ENCODE measurements at regions not wholly inside any gene's neighbourhood (a gene's known extent, or its start where the extent isn't known, plus 50 kb on each side); places are given as distances from the start of the nearest gene placed in this dataset.

- no peak overlapping the region for H3K9ac ChIP-seq (ENCODE audit: low read length in 3 of 3)
- no peak for FAIRE-seq
- H3K27me3 ChIP-seq (ENCODE audit: control insufficient read depth, insufficient read depth, low read length), result no peaks in the 10 kb centered on the region
These were observed 61.0 kb upstream of the RRP15 start for GRCh38 chr1:218224101-218224500.

DNA sequence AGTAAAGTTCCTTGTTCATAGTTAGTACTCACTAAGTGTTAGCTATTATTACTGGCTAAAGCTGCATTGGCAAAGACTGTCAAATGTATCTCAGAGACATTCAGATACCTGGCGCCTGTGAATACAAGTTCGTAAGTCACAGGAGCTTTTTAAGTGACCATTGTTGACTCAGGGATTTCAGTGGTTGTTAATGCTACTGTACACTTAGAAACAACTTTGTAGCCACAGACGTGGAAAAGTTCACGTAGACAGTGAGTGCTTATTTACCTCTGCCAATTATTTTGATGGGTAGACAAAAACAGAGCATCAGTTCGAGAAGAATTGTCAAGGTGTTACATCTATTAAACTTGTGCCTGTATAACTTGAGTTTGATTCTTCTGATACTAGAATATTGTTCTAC lies 59.1 kb upstream of the RRP15 start:
- Histone ChIP-seq H3K9ac (ENCODE audit: low read length in 3 of 3) (no peak overlapping the region), H3K4me1 (ENCODE audit: control insufficient read depth in 2 of 3, insufficient read depth in 2 of 3, low read depth in 1 of 3, low read length in 3 of 3) (no peaks in the 10 kb centered on the region), H3K36me3 (ENCODE audit: control insufficient read depth in 2 of 3, insufficient read depth in 3 of 3, low read length in 3 of 3) (no peaks in the 10 kb centered on the region), H3K27ac (ENCODE audit: low read depth in 2 of 2, low read length in 2 of 2) (no peak overlapping the region), H3K9me3 (ENCODE audit: control insufficient read depth in 2 of 3, insufficient read depth in 1 of 3, low read length in 3 of 3) (no peaks in the 10 kb centered on the region), H3K4me3 (ENCODE audit: low read length in 3 of 3) (no peak overlapping the region), H3K27me3 (ENCODE audit: control insufficient read depth, insufficient read depth, low read length) (no peaks in the 10 kb centered on the region)
- intact Hi-C loops (cut with DNase I), result no loop called here
- DNase-seq (no peak), FAIRE-seq (no peak)
- TF ChIP-seq CTCF (IDR thresholded peaks at IDR 0.05; ENCODE audit: borderline replicate concordance, extremely low read depth, insufficient read depth), result no peak

More at GRCh38 chr1:218224101-218224500, 61.0 kb upstream of the RRP15 start:
- intact Hi-C loops (cut with DNase I), result no loop called here
- Histone ChIP-seq H3K36me3 (ENCODE audit: control insufficient read depth in 2 of 3, insufficient read depth in 3 of 3, low read length in 3 of 3) (no peaks in the 10 kb centered on the region), H3K27ac (ENCODE audit: low read depth in 2 of 2, low read length in 2 of 2) (no peak overlapping the region), H3K4me3 (ENCODE audit: low read length in 3 of 3) (no peak overlapping the region), H3K9me3 (ENCODE audit: control insufficient read depth in 2 of 3, insufficient read depth in 1 of 3, low read length in 3 of 3) (no peaks in the 10 kb centered on the region), H3K4me1 (ENCODE audit: control insufficient read depth in 2 of 3, insufficient read depth in 2 of 3, low read depth in 1 of 3, low read length in 3 of 3) (no peaks in the 10 kb centered on the region)
- TF ChIP-seq CTCF (IDR thresholded peaks at IDR 0.05; ENCODE audit: borderline replicate concordance, extremely low read depth, insufficient read depth), result no peak
- DNase-seq, result no peak
